Muscle of arm (tissue), 1 donor: ENCODE measurements at regions not wholly inside any gene's neighbourhood (a gene's known extent, or its start where the extent isn't known, plus 50 kb on each side); places are given as distances from the start of the nearest gene placed in this dataset.

Experiments used
- DNase-seq: peaks from one replicate; pipeline ENCODE4 v3.0.0-alpha.2; 2013

DNA sequence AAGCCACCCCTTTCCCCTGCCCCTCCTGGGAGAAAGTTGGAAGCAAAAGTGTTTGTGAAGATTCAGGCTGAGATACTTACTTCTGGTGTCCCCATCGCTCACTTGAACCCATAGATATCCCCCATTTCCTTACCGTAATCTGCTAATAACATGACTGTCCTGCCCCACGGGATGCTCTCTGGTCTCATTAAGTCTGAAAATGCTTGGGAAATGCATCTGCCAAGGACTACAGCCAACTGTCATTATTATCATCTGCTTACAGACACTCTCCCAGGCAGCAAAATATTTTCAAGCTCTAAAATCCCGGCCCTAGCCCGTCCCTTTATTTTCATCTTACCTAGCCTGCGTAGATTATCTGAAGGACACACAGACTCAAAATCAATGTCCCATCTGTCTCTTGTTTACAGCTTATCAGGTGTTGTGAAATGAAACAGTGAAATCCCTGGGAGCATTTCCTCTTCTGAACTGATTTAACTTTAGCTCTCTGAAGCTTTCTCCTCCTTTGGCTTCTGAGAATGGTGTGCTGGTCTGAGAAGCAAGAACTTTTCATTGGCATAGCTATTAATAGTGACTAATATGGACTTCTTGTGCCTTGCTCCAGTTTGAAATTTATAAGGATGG lies 126.9 kb upstream of the OSMR start:
- peak; percentile 68 for DNase-seq

DNA sequence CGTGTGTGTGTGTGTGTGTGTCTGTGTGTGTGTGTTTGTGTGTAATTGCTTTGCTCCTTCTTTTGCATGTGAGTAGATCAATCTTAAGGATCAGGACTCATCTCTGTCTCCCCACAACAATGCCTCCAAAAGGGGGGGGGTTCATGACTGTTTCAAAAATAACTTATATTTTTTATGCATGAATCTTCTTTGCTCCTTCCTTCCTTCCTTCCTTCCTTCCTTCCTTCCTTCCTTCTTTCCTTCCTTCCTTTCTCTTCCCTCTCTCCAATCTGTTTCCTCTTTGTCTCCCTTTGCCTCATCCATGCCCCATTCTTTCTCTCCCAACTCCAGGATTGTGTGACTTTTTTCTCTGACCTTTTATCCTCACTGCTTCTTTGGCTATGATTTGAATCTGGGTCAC lies 126.4 kb upstream of the OSMR start:
- no peak for DNase-seq

DNA sequence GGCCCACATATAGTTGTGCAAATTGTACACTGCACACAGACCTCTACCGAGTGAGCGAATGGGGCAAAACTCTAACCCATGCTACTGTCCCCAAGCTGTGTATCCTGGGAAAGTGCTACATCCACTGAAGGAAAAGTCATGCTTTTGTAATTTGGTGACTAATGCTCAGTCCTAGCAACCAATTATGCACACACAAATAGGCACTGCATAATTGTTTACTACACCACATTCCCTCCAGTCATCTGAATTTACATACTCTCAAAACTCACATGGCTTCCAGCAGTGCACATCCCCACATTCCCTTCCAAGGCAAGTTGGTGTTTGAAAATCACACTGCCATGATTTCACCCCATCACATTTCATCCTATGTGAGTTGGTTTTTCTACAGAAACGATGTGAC lies 125.9 kb upstream of the OSMR start:
- no peak for DNase-seq

DNA sequence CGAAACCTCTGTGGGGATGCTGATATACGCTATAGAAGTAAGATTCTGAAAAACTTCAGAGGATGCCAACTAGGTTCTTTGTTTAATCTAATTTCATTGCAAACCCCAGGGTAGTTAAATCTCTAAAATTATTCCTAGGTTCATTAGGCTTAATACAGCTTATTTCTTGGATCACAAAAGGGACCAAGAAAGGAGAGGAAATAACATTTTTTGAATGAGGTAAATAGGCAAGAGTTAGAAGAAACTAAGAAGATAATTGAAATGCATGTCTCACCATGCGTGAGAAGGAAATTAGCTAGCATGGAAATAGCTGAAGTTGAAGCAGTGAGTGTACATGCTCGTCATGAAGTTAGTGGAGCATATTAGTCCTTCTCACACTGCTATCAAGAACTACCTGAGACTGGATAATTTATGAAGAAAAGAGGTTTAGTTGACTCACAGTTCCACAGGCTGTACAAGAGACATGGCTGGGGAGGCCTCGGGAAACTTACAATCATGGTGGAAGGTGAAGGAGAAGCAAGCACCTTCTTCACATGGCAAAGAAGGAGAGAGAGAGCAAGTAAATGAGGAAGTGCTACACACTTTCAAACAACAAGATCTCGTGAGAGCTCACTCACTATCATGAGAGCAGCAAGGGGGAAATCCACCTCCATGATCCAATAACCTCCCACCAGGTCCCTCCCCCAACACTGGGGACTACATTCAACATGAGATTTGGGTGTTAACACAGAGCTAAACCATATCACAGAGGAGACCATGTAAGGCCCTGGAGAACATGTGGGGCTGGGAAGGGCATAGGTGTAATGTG lies 125.1 kb upstream of the OSMR start:
- no peak for DNase-seq

DNA sequence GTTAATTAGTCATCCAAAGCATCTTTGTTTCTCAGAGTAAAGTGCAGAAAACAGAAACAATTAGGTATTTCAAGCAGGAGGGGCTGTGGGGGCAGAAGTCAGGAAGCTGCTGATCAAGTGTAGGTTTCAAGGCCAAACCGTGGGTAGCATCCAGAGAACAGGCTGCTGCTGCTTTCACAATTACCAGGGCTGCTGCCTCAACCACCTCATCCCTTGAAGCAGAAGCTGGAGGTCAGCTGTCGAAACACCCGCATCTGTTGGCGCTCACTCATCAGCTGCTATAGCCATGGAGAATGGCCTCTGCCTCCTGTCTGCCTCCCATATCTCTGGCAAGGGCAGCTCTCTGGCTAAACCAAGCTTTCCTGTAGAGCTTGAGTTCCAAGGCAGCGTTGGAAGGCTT lies 122.9 kb upstream of the OSMR start:
- no peak for DNase-seq

DNA sequence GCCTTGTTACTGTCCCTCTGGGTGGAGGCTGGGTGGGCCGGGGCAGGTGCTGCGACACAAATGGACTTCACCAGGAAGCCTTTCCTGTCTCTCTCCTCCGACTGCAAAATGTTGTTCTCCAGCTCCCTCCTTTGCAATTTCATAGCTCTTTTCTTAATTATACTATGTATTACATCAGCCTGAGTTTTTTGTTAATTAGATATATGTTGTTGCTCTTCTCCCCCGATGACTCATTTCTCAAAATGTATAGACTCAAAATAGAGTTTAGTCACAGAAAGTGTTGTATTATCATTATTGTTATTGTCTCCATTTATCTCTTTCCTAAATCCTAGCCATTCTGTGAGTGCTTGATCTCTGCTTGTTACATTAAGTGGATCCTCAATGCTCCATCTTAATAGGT lies 122.4 kb upstream of the OSMR start:
- no peak for DNase-seq

DNA sequence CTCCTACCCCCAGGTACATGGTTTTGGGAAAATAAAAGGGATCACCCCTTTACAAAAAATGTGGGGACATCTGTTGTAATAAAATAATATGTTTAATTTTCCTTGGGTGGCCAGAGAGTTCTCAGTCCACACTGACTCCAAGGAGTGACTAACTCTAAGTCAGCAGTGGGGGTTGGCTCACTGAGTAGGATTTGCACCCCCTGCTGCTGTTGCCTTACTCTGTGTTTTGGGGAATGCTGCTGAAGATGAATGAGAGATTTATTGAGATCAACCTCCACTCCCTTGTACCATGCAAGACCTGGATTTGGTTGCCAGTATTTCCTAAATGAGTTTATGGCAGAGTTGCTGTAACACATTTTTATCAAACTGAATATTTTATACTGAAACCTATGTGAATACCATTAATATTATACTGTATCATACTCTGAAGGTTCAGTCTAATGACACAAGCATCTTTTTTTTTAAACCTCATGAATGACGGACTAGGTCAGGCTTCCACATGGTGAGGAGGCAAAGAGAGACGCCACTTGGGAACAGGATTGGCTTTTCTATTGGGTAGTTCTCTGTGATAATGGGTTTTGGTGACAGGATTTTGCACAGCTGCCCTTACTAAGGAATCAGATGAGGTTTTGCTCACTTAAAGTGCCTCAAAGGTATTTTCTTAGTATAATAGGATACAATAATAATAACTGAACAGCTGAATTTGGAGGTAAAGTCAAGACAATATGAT lies 121.3 kb upstream of the OSMR start:
- DNase-seq = no peak

DNA sequence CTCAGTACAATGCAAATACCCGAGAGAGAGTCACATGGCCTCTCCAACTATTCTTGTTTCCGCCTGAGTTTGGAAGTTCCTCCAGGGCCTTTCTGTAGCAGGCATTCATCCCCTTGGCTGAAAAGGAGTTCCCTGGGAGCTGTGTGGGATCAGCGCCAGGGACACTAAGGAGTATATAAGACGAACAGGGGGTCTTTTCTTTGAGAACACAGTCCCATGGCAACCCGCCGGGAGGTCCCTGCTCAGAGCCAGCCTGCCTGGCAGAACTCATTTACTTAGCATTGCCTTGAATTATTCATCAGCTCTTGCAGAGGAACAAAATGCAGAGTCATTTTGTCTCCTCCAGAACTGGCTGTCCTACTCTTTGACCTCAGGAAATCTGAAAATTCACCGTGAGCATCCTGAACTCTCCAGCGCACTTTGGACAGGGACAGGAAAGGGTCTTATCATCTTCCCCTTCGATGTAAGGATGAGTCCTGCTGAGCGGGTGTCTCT lies 120.4 kb upstream of the OSMR start:
- no peak for DNase-seq

DNA sequence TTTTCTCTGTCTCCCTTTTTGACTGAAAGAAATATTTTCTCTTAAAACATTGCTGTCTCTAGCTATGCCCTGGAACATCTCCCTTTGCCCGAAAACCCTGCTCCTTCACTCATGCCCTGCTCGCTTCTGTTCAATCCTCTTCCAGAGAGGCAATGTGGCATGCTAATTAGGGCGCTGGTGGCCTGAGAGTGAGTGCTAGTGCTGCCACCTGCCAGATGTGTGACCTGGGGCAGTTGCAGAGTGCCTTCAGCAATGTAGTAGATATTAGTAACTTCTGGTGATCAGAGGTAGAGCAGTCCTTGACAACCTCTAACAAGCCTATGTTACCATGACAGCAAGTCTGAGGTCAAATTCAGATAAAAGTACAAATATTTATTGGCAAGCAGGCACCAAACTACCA lies 119.5 kb upstream of the OSMR start:
- DNase-seq = no peak

DNA sequence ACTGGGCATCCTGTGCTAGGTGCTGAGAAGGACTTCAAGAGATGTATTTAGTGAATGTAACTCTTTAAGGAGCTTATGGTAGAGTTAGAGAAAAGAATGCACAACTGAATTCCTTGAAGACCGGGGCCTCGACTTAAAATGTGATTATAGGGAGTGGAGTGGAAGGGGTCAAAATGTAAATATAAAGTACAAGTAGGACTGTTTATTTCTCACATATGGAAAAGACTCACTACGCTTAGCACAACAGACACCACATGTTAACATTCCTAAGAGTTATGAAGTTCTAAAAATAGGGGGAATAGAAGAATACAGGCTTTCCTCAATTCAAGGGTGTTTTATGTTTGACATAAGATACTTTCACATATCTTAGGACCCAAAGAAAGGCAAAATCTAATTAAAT lies 117.8 kb upstream of the OSMR start:
- DNase-seq = no peak

DNA sequence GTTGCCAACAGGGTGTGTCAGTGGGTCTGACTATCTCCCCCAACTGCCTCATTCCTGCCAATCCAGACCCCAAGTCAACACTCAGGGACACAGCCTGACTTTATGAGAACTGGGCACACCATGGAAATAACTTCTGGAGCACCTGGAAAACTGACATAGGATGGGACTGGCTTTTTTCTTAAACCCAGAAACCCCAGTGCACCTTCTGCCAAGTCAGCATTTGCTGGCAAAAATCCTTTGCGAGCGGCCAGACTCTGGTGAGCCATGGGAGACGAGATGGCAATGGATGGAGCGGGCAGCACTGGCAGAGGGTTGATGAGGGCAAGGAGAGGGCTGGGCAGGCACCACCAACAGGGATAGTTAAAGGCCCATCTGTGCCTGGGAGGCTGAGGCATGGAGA lies 114.4 kb upstream of the OSMR start:
- DNase-seq = no peak

DNA sequence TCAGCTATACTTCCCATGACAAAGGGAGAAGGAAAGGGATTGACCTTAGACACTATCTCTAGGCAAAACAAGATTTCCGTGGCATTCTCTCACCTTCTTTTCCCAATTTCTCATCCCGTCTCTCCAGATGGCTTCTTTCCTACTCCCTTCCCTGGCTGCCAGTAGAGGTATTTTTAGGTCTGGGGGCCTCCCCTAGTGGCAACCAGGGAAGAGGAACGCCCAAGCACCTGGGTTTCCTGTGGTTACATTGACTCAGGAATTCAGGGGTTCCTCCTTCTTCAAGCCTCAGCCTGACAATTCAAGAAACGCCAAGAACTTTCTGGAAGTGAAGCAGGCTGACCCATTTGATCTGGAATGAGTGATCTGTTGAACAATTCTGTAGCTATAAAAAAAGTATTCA lies 111.5 kb upstream of the OSMR start:
- DNase-seq = no peak

DNA sequence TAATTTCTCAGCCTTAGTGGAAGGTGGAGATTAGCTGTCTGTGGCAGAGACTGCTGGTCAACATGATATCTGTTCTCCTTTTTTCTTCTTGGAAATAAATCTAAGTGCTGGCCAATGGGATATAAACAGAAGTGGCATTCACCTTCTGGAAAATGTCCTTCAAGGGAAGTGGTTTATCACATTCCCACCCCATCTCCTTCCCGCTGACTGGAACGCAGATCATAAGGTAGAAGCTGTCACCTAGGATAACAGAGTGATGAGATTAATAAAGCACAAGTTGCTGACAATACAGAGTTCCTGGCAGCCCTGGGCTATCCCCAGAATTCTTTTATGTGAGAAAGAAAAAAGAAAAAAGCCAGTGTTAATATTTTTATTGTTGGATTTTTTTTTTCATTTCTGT lies 109.7 kb upstream of the OSMR start:
- no peak for DNase-seq

DNA sequence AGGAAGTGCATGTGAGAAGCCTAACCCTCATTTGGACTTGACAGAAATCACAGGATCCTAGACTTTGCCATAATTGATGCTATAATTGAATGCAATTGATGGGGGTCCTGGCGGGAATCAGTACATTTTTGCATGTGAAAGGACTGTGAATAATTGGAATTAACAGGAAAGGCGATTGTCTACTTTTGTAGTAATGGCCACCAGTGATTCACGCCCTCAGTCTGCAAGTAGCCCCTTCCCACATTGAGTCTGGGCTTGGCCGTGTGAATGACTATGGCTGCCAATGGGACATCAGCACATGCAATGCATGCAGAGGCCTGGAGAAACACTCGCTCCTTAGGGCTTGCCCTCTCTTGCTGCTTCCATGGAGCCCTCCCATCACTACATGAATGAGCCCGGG lies 107.8 kb upstream of the OSMR start:
- no peak for DNase-seq

DNA sequence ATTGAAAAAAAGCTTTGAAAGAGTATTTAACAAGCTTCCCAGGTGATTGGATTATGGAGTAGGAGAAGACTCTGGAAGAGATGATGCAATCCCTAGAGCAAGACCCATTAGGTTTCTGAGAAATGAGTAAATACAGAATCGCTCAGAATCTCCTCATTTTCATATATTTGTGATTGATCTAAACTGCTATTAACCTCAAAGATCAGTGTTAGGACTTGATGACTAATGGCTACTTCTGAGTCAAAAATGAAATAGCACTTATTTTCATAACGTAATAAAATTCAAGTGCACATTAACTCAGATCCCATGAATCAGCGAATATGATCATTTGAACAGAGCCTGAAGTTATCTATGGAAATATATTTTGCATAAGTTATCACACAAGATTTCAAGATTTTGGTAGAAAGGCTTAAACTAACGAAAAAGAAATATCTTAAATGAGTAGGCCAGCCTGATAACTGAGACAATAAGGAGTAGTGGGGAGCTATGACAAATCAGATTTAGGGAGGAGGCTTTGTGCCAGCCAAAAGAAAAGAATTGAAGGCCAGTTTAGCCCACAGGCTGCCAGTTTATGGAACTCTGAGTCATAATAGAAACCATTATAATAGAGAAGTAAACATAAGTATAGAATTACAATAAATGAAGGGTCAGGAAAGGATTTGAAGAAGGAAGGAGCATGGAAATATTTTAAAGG lies 106.7 kb upstream of the OSMR start:
- no peak for DNase-seq

DNA sequence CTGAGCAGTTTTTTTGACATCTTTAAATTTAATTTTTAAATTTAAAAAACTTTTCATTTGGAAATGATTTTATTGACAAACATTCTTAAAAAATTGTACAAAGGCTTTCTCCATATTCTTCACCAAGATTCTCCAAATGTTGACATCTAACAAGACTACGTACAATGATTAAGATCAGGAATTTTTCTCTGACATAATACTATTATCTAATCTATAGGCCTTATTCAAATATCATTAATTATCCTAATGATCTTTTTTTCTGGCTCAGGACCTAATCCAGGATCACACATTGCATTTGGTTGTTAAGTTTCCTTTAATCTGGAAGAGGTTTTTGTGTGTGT lies 106.1 kb upstream of the OSMR start:
- no peak for DNase-seq

DNA sequence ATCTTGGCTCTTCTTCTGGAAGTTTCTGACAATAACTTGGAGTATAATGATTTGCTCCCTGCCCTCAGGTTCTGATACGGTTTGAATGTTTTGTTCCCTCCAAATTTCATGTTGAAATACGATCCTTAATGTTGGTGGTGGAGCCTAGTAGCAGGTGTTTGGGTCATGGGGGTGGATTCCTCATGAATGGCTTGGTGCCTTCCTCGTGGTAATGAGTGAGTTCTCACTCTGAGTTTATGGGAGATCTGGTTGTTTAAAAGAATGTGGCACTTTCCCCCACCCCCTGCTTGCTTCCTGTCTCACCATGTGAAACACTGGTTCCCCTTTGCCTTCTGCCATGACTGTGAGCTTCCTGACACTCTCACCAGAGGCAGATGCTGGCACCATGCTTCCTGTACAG lies 103.0 kb upstream of the OSMR start:
- no peak for DNase-seq

DNA sequence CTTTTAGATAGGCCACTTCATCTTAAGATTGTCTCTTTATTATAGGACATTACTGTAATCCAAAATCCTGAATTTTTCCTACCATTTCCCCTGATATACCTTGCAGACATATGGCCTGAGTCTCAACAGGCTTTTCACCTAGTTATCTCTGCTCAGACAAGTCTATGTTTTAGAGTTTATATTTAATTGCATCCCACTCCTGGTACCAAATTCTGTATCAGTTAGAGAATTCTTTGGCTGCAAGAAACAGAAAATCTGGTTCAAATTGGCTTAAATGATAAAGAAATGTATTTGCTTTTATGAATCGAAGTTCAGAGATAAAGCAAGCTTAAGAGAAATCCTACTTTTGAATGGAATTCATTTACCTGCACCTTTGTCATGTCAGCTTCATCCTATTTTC lies 102.2 kb upstream of the OSMR start:
- no peak for DNase-seq

DNA sequence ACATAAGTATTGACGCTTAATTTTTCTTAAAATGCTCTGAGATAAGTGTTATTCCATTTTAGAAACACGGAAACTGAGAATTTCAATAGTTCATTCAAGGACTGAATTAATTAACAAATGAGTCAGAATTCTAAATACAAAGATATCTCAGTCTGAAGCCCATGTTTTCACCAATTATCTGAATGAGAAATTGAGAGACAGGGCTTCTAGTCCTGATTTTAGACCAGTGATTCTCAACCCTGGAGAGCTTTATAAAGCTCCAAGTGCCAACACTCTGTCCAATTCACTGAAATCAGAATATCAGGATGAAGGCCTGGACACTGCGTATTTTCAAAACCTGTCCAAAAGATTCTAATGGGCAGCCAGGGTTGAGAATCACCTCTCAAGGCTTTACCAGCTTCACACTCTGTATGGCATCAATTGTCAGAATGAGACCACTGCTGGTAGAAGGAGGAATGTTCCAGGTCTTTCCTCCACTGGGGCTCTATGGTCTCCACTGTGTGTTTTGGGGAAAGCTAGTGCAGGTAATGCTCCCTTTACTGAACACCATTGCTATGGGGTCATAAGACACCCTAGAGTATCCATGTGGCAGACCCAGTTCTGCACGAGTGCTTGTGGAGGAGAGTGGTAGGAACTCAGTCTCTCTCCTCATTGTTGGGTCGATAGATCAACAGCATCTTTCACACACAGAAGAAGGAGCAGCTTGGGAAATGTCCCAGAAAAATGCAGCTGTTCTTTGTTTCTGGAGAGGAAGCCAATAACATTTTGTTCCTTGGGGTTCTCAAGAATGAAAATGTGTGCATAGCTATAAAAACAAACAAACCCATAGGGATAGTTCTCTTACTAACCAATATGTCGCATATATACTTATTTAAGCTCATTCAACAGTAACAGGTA lies 99.7 kb upstream of the OSMR start:
- DNase-seq = peak; percentile 64

DNA sequence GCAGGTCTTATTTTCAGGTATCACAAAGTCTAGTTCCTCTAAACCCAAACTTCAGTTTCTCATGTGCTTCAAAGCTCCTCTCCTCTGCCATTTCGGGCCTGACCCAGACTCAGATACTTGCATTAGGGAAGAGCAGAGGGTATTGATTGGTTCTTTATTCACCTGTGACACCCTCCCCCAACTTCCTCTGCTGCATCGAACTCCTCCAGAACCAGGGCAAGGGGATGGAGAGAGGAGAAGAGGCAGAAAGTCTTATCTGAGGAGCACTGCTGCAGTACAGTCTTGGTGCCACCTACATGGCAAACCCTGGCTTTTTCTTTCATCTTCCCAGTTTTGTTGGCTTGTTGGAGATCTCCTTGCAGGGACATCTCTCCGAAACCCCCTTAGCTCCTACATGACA lies 96.0 kb upstream of the OSMR start:
- DNase-seq = no peak

DNA sequence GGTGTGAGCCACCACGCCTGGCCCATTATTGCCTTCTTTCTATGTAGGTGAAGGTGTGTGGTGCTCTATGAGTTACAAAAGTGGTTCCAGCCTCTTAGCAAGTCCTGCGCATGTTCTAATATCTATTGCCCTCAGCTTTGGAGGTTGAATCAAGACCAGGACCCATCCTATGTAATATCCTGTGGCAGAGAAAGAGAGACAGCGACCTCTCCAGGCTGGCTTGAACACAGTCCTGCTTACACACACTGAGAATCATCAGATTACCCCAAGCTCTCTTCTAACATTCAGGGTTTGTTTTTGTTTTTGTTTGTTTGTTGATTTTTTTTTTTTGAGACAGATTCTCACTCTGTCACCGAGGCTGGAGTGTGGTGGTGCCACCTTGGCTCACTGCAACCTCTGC lies 94.7 kb upstream of the OSMR start:
- DNase-seq = no peak
